Epidermal melanocyte (primary cell): ENCODE measurements at regions not wholly inside any gene's neighbourhood (a gene's known extent, or its start where the extent isn't known, plus 50 kb on each side); places are given as distances from the start of the nearest gene placed in this dataset.
A peak's percentile ranks its signal among the peaks of the same experiment; 100 is the strongest.

Experiments used
- DNase-seq: peaks from one replicate; pipeline ENCODE4 v3.0.0; 2011; ENCODE audit warnings: low spot score; ENCODE audit not compliant: insufficient read length

DNA sequence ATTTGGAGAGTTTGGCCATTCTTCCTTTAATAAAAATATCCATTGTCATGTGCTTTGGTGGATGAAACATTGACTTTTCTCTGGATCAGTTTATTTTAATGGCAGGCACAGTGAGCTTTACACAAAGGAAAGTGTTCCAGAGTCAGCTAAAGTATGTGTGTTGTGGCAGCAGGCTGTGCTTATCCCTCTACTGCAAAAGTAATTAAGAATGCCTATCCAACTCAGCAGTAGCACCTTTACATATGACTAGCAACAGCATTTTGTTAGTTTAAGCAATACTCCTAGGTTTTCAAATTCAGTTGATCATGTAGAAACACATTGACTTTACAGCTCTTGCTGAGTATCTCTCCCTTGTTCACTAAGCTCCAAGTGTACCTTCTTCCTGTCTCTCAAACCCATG is 730.5 kb upstream of the RGMB start:
- DNase-seq: no peak

DNA sequence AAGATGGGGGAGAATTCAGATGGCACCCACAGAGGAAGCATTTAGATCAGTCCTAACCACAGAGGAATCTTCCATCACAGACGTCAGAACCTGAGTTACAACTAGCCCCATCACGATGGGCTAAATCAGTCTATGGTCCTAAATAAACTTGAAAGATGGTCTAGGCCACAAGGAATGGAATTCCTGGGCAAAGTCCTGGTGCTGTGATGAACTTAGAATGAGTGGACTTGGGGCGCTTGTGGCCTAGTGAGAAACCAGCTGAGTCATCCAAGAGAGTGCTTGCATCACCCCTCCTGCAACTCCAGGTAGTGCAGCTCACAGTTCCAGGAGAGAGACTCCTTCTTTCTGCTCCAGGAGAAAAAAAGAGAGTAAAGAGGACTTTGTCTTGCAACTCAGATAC is 722.9 kb upstream of the RGMB start:
- DNase-seq: no peak

DNA sequence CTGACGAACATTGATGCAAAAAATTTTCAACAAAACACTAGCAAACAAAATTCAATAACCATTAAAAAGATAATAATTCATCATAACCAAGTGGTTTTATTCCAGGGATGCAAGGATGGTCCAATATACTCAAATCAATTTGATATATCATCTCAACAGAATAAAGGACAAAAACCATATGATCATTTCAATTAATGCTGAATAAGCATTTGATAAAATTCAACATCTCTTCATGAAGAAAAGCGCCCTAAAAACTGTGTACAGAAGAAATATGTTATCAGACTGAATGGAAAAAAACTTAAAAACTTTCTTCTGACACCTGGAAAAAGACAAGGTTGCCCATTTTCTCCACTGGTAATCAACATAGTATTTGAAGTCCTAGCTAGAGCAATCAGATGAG is 720.3 kb upstream of the RGMB start:
- DNase-seq: no peak

DNA sequence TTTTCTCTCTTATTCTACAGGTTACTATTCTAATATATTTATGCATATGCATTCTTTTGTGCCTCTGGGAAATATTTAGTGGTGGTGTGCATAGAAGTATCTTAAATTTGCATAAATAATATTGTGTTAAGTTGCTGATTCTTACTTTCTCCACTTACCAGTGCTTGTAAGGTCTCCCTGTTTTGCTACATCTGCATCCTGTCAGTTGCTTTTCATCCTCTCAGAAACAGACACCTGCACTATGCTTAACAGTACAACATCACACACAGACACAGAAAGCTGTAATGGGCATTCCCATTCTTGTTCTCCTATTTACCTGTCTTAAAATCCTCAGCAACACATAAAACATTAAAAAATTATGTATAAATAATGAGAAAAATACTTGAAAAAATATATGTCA is 713.3 kb upstream of the RGMB start:
- no peak for DNase-seq

DNA sequence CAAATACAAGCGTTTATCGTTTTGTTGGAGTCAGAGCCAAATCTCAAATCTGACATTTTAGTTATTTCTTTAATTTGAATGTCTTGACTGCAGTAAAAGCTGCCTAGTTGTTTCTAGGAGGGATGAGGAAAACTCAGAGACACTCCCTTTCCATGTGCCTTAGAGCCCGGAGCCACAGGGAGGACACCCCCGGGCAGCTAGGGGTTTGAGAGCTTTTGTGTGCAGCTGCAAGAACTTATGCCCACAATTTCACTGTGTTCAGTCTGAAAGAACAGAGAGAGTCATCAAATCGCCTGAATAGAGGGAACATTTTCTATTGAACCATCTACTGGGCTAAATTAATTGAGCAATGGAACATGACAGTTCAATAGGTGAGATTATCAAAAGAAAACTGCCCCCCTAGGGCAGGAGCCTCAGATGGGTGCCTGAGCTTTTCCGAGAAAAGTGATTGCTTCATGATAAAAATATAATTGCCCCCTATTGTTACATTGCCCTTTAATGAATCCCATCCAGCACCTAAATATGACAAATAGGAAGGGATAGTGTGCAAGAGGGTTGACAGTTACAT is 709.3 kb upstream of the RGMB start:
- DNase-seq: no peak

DNA sequence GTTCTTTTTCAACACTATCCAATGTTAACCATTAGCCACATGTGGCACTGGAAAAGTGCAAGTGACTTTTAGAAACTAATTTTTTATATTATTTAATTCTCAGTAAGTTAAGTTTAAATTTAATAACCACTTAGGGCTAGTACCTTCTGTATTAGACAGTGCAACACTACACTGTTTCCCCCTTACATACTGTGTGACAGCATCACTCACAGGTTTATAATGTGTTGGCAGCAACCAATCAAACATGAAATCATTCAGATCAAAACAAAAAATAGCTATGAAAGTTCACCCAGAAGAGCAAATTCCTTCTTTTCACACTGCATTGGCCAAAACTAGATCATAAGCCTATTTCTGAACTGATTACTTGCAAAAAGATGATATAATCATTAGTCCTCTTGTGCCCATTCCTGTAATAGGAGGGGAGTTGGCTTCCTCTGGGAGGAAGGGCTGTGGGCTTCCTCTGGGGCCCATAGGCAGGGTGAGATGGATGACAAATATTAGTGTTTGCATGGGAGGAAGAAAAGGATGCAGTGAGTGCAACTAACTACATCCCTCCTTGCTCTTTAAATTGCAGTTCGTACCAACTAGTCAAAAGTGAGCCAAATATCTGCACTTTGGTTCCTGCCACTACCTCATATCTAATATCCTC is 708.1 kb upstream of the RGMB start:
- no peak for DNase-seq

DNA sequence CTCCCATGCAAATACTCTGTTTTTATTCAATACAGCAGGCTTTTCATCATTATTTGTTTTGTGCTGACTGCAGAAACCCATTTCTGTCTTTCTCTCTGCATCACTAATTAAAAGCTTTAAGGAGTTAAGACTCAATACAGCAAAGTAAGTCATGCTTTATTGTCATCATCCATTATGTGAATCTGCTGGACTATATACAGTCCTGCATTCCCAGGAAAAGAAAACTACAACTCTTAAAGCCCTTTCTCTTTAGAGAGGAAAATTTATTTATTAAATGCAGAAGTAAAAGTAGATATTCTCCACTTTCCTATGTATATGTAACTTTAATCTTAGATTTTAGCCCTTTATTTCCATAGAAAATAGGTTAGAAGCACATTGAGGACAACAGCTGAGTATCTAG is 706.6 kb upstream of the RGMB start:
- DNase-seq: no peak

DNA sequence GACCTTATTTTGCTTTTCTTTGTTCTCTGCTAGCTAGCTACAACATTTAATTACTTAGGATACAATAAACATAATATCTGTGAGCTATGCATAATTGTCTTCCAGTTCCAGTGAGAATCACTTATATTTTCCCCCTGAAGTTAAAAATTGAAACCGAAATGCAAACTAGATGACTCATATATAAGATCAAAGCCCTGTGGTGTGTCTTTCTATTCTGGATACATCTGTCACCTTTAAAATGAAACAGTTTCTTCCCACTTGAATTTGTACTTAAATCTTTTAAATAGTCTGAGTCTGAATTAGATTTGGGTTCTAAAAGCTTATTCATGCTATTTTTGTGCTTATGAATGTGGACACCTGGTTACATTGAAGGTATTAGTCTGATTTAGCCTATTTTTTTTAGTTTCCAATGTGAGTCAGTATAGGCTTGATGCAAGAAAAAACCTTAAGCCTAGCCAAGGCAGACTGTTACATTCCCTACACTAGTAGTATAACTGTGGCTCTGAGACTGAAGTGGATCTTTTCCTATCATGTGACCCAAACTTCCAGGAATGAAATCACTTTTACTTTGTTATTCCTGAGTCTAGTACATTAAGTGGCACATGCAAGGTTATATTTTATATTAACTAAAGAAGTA is 703.5 kb upstream of the RGMB start:
- DNase-seq: no peak

DNA sequence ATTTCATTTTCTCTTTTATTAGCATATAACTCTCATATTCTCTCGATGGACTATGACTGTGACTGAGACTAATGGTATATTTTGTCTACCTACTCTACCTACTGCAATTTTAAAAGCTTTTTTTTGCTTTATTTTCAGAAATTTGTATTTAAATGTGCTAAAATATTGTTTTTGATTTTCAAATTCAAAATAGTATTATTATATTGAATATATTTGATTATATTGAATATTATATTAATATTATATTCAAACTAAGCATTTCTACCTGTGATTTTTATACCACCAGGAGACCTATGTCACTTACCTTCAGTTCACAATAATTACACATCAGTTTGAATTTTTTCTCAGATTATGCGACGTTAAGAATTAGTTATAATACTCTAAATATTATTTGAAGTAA is 700.5 kb upstream of the RGMB start:
- no peak for DNase-seq

DNA sequence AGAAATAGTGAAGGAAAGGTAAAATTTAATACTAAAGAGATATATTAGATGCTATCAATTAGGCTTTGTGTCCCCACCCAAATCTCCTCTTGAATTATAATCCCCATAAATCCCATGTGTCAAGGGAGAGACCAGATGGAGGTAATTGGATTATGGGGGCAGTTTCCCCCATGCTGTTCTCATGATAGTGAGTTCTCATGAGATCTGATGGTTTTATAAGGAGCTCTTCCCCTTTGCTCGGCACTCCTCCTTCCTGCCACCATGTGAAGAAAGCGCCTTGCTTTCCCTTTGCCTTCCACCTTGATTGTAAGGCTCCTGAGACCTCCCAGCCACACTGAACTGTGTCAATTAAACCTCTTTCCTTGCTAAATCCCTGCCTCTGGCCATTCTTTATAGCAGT is 697.0 kb upstream of the RGMB start:
- no peak for DNase-seq

DNA sequence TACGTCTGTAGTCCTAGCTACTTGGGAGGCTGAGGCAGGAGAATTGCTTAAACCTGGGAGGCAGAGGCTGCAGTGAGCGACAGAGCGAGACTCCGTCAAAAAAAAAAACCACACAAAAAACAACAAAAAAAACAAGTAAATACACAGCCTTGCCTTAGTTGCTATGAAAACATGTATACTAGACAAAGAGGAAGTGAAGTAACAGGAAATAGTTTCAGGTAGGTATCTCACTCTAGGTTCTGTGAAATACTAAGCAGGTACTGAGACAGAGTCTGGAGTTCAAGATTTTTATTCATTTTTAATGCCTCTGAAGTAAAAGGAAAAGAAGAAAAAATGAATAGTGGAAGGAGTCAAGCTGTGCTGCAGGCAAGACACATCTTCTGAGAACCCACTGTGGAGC is 687.9 kb upstream of the RGMB start:
- DNase-seq: no peak

DNA sequence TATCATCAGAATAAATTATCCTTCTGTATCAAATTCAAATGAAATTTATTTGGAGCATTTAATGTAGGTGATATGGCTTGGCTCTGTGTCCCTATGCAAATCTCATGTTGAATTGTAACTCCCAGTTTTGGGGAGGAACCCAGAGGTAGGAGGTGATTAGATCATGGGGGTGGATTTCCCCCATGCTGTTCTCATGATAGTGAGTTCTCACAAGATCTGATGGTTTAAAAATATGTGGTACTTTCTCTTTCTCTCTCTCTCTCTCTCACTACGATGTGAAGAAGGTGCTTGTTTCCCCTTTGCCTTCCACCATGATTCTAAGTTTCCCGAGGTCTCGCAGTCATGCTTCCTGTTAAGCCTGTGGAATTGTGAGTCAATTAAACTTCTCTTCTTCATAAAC is 678.4 kb upstream of the RGMB start:
- no peak for DNase-seq

DNA sequence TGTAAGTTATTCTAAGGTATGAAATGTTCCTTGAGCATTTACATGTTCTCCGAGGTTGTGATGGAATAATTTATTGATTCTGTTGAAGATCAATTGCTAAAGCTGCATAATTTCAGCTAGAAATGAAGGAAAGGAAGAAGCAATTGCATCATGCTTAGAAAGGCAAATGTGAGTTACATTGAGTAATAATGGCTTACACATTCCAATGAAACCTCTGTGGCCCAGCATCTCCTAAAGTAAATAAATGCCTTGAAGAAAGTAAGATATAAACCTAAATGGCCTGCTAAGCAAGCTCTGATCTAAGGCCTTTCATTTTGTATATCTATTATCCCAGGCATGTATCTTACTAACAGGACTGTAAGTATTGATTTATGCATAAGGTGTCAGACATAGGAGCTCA is 677.3 kb upstream of the RGMB start:
- DNase-seq: no peak

DNA sequence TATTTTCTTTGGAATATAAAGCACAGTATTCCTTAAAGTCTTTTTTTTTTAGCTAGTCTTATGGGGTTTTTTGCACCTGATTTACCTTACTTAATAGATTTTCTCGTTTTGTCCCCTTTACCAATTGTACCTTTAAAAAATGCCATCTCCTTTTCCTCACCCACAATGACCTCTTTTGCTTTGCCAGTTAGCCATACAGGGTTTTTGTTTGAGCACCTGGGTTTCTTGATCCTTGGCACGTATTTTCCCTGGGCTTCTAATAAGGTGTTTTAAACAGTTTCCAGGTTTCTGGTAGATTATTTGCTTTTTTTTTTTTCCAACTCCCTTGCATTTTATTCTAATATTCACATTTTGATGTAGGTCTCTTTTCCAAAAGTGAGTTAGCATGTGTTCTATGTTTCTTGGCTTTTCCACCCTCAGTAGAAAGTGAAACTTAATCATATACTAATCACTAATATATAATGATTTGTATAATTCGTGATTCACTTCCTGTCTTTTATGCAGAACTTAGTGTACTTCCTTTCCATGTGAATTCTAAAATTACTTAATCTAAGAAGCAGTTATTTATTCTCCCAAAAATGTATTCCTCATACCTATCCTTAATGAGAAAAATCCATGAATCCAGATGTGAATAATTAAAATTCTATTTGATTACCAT is 673.9 kb upstream of the RGMB start:
- no peak for DNase-seq

DNA sequence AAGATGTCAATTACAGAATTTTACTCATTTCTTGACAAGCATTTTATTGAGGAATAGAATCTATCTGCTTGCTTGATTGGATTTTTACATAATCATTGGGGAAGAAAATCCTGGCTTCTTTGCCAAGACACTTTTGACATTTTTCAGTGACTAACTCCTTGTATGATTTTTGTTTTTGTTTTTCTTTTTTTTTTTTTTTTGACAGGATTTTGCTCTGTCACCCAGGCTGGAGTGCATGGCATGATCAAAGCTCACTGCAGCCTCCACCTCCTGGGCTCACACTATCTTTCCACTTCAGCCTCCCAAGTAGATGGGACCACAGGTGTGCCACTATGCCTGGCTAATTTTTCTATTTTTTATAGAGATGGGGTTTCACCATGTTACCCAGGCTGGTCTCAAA is 672.3 kb upstream of the RGMB start:
- DNase-seq: no peak

DNA sequence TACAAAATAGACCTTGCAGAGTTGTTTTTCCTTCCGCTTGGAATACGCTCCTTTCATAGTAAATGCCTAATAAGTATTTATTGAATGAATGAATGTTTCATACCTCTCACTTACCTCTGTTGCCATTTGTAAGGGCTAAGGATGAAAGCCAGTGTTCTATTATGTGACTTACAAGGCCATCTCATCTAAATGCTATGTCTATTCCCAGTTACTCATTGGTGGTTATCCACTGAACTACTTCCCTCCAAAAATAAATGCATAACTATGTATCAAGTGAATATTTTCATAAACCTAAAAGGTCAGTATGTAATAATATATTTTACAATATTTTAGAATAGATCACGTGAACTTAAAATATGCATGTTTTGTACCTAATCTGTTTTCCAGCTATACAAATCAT is 670.5 kb upstream of the RGMB start:
- DNase-seq: no peak

DNA sequence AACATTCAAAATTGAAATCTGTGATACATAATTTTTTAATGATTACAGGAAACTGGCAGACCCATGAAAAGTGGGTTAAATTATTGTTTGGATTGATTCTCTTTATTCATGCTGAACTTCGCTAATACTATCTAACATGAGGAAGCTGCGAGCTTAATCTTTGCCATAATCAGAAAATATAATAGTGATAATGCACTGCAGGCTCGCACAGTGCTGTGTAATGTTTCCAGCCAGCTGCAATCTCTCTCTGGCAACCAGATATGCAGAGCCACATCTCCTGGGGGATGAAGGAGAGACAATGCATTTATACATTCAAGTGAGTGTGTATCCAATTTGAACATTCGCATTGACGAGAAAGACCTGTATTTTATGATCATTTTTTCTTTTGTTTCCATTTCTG is 669.7 kb upstream of the RGMB start:
- DNase-seq: no peak

DNA sequence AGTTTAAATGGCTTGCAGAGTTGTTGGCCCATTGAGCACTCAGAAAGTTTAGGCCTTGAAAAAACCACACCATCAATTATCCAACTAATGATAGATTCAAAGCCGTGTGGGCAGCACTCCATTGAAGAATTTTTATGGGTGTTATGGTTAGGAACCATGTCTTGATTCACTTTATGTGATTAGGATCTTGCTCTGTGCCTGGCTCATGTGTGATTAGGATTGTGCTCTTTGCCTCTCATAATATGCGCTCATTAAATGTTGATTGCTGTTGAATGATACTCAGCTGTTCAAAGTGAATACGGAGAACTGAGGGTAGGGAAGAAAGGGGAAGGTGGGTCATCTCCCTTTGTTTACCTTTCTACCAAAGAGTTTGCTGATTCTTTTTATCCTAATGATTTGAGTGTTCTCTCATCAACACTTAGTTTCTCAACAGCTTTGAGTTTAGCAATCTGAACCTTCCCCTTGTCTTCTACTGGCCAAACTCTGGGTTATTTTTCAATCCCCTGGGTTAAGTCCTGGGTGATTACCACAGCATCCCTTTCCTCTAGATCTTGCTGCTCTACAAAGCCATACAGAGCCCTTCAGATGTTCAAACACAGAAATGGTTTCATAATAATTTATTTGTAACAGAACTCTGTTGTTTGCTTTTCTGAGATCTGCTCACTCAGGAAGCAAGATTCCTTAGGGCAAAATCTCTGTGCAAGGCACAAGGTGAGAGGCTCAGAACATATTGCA is 668.8 kb upstream of the RGMB start:
- DNase-seq: no peak

DNA sequence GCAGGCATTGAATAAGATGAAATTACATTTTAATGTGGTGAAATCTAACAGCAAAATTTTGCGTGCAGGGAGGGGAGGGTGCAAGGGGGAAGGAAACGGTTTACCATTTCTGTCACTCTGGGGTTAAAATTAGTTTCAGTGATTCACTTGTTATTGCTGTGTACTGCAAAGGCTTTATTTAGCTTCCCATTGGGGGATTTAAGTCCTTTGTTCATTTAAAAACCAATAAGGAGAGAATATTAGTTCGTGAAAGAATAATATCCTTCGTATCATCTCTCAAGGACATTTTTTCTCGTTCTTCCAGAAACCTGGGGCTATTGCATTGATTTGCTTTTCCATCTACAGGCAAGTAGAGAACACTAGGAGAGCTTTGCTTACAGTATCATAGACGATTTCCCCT is 667.8 kb upstream of the RGMB start:
- no peak for DNase-seq

DNA sequence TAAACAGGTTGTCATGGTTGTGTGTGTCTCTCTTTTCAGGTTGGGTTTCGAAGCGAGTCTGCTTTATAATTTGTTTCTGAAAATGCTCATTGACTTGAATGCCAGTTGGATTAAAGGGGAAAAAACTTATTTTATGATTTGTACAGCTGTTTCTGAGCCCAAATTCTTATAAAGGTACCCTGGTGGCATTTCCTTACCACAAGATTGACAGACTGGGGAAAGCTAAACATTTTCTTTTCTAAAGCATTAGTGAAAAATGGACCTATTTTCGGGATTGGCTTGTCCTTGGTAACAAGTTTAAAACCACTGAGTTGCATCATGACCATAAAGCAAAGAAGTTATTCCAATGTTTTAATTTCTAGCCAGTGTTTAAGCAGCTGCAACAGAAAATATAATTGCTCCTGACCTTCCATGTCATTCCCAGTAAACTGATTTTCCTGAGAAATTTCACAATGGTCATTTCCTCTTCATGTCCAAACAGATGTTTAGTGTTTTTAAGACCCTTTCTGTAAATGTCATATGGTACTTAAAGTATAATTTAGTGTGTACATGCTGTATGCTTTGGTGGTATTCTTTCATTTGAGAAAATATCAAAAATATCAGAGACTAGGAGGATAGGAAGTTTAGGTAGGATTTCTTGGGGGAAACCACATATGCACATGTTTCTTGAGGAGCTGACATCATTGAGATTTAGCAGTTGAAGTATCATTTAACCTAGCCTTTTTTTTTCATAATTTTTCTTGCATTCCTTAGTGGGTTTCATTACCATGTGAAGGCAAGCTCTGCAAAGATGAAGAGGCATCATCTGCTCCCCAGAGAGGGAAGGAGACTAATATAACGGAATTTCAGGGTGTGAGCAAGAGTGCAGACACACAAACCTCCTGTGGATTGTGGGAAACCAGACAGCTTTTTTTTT is 667.1 kb upstream of the RGMB start:
- DNase-seq: peak; percentile 21

DNA sequence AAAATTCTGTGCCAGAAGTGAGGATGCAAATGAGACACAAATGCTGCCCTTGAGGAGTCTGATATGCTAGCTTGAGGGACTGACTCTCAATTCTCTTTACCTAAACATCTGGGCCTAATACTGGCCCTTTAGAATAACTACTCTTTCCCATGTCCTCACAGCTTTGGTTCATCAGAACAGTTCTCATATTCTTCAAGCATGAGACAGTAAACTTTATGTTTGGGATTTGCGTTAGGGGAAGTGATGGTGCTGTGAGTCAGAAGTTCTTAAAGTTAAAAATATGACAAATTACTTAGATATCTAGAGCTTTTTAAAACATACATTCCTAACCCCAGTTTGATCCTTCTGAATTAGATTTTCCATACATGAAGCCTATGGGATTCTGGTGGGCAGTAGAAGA is 665.0 kb upstream of the RGMB start:
- DNase-seq: no peak
